ENCODE measurements at regions not wholly inside any gene's neighbourhood (a gene's known extent, or its start where the extent isn't known, plus 50 kb on each side); places are given as distances from the start of the nearest gene placed in this dataset.

- TF ChIP-seq CTCF (IDR thresholded peaks at IDR 0.05; ENCODE audit: low read length) (no peak), EZH2 (optimal IDR thresholded peaks at IDR 0.05; ENCODE audit: low read depth, low read length) (no peak), EZH2phosphoT487 (IDR thresholded peaks at IDR 0.05; ENCODE audit: low read length) (no peak)
- no peak overlapping the region for H3K4me3 ChIP-seq (ENCODE audit: low read length)
- no peaks in the 10 kb centered on the region for H3K4me1 ChIP-seq (ENCODE audit: low read length)
- H3K9ac ChIP-seq (ENCODE audit: low read length), result no peak overlapping the region
- H3K79me2 ChIP-seq (ENCODE audit: low read length), result no peaks in the 10 kb centered on the region
- no peaks in the 10 kb centered on the region for H3K9me2 ChIP-seq (replicated peaks; ENCODE audit: insufficient read depth, low read length)
- no peaks in the 10 kb centered on the region for H3K27me3 ChIP-seq (replicated peaks; ENCODE audit: insufficient read depth, low read length)
- H3K27ac ChIP-seq (ENCODE audit: low read length), result no peak overlapping the region
- no peaks in the 10 kb centered on the region for H3K9me3 ChIP-seq (replicated peaks; ENCODE audit: insufficient read depth, low read length)
- no peaks in the 10 kb centered on the region for H3K36me3 ChIP-seq (replicated peaks; ENCODE audit: insufficient read depth, low read length)
- H4K20me1 ChIP-seq (ENCODE audit: insufficient read depth, low read length), result no peaks in the 10 kb centered on the region
- no peak overlapping the region for H3K4me2 ChIP-seq (ENCODE audit: low read depth, low read length)
- no peak for DNase-seq
- H2AFZ ChIP-seq (ENCODE audit: low read length), result no peak overlapping the region
- no peaks in the 10 kb centered on the region for H3F3A ChIP-seq (ENCODE audit: insufficient read depth, low read length)
These were observed 51.8 kb downstream of the ASCL4 start for GRCh38 chr12:107826276-107826675.

DNA sequence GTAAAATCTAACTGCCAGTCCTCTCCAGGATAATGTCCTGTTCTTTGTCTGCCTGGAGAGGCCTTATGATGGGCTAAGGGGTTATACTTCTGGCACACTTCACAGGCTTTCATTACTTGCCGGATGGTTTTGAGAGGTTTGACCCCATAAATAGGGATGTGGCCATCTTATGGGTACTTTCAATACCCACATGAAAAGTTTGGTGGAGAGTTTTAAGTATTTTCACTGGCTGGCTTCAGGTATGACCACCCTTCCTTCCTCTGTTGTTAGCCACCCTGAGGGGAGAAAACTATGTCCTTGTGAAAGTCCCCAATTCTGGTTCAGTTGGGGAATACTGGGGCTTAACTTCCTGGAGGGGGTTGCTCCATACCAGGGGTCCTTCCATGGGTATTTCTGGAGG lies 54.8 kb downstream of the ASCL4 start:
- Histone ChIP-seq H3K36me3 (replicated peaks; ENCODE audit: insufficient read depth, low read length) (no peaks in the 10 kb centered on the region), H3K9ac (ENCODE audit: low read length) (no peak overlapping the region), H2AFZ (ENCODE audit: low read length) (no peak overlapping the region), H3K9me3 (replicated peaks; ENCODE audit: insufficient read depth, low read length) (no peaks in the 10 kb centered on the region), H3K4me3 (ENCODE audit: low read length) (no peak overlapping the region), H3F3A (ENCODE audit: insufficient read depth, low read length) (no peaks in the 10 kb centered on the region), H3K4me2 (ENCODE audit: low read depth, low read length) (no peak overlapping the region), H3K27me3 (replicated peaks; ENCODE audit: insufficient read depth, low read length) (no peaks in the 10 kb centered on the region), H4K20me1 (ENCODE audit: insufficient read depth, low read length) (no peaks in the 10 kb centered on the region), H3K4me1 (ENCODE audit: low read length) (no peaks in the 10 kb centered on the region), H3K27ac (ENCODE audit: low read length) (no peak overlapping the region), H3K79me2 (ENCODE audit: low read length) (no peaks in the 10 kb centered on the region), H3K9me2 (replicated peaks; ENCODE audit: insufficient read depth, low read length) (no peaks in the 10 kb centered on the region)
- DNase-seq, result no peak
- no peak for TF ChIP-seq CTCF (IDR thresholded peaks at IDR 0.05; ENCODE audit: low read length)
- no peak for TF ChIP-seq EZH2 (optimal IDR thresholded peaks at IDR 0.05; ENCODE audit: low read depth, low read length)
- no peak for TF ChIP-seq EZH2phosphoT487 (IDR thresholded peaks at IDR 0.05; ENCODE audit: low read length)

GRCh38 chr12:107832441-107832840 lies 57.9 kb downstream of the ASCL4 start:
- Histone ChIP-seq H3K9ac (ENCODE audit: low read length) (no peak overlapping the region), H3K27ac (ENCODE audit: low read length) (no peak overlapping the region), H3K9me3 (replicated peaks; ENCODE audit: insufficient read depth, low read length) (no peaks in the 10 kb centered on the region), H3K36me3 (replicated peaks; ENCODE audit: insufficient read depth, low read length) (no peaks in the 10 kb centered on the region), H3K4me3 (ENCODE audit: low read length) (no peak overlapping the region), H3K9me2 (replicated peaks; ENCODE audit: insufficient read depth, low read length) (no peaks in the 10 kb centered on the region), H4K20me1 (ENCODE audit: insufficient read depth, low read length) (no peaks in the 10 kb centered on the region), H3F3A (ENCODE audit: insufficient read depth, low read length) (no peaks in the 10 kb centered on the region), H3K79me2 (ENCODE audit: low read length) (no peaks in the 10 kb centered on the region), H3K4me1 (ENCODE audit: low read length) (no peaks in the 10 kb centered on the region), H2AFZ (ENCODE audit: low read length) (no peak overlapping the region), H3K27me3 (replicated peaks; ENCODE audit: insufficient read depth, low read length) (no peaks in the 10 kb centered on the region), H3K4me2 (ENCODE audit: low read depth, low read length) (no peak overlapping the region)
- no peak for DNase-seq
- TF ChIP-seq EZH2 (optimal IDR thresholded peaks at IDR 0.05; ENCODE audit: low read depth, low read length), result no peak
- TF ChIP-seq CTCF (IDR thresholded peaks at IDR 0.05; ENCODE audit: low read length), result no peak
- no peak for TF ChIP-seq EZH2phosphoT487 (IDR thresholded peaks at IDR 0.05; ENCODE audit: low read length)
